NT2/D1 (cell line): ENCODE measurements at regions not wholly inside any gene's neighbourhood (a gene's known extent, or its start where the extent isn't known, plus 50 kb on each side); places are given as distances from the start of the nearest gene placed in this dataset.

Experiments
- DNase-seq: peaks from one replicate; pipeline ENCODE4 v3.0.0-alpha.2; 2011; ENCODE audit warnings: low read depth, low spot score
- H3K27me3 ChIP-seq: 2 replicates; pipeline ENCODE4 v1.6.0; 2011; ENCODE audit warnings: mild to moderate bottlenecking; ENCODE audit not compliant: insufficient read length, insufficient read depth
- H3K36me3 ChIP-seq: 2 replicates; pipeline ENCODE4 v1.6.1; 2011; ENCODE audit warnings: mild to moderate bottlenecking, low read length, mixed read lengths; ENCODE audit not compliant: insufficient read depth, insufficient read length
- H3K4me1 ChIP-seq: 2 replicates; pipeline ENCODE4 v1.5.1; 2011; ENCODE audit not compliant: insufficient read depth, insufficient read length
- H3K4me3 ChIP-seq: 2 replicates; pipeline ENCODE4 v1.5.1; 2011; ENCODE audit warnings: low read depth; ENCODE audit not compliant: insufficient read length
- H3K9ac ChIP-seq: 2 replicates; pipeline ENCODE4 v1.6.0; 2011; ENCODE audit warnings: low read depth; ENCODE audit not compliant: insufficient read length
- H3K9me3 ChIP-seq: 2 replicates; pipeline ENCODE4 v1.5.1; 2011; ENCODE audit warnings: mild to moderate bottlenecking, low read length; ENCODE audit not compliant: insufficient read depth
- SUZ12 ChIP-seq: IDR thresholded peaks from 2 replicates; pipeline ENCODE4 v1.6.1; 2011; ENCODE audit not compliant: insufficient read length, insufficient read depth; ENCODE audit errors: extremely low read depth
- YY1 ChIP-seq: IDR thresholded peaks from 2 replicates; pipeline ENCODE4 v1.6.1; 2011; ENCODE audit not compliant: insufficient read length, insufficient read depth
- ZNF274 ChIP-seq: IDR thresholded peaks from 2 replicates; pipeline ENCODE4 v1.6.1; 2011; ENCODE audit warnings: mild to moderate bottlenecking, low read depth, low read length

- H3K9me3 ChIP-seq: no peaks in the 10 kb centered on the region
- H3K4me1 ChIP-seq: no peaks in the 10 kb centered on the region
- H3K27me3 ChIP-seq: no peaks in the 10 kb centered on the region
- TF ChIP-seq SUZ12: no peak
- no peak for TF ChIP-seq ZNF274
- no peak for TF ChIP-seq YY1
- no peak overlapping the region for H3K4me3 ChIP-seq
- H3K9ac ChIP-seq: no peak overlapping the region
- no peak for DNase-seq
- H3K36me3 ChIP-seq: no peaks in the 10 kb centered on the region
Measured at GRCh38 chr14:49993565-49993964, 100.7 kb downstream of the ARF6 start.

DNA sequence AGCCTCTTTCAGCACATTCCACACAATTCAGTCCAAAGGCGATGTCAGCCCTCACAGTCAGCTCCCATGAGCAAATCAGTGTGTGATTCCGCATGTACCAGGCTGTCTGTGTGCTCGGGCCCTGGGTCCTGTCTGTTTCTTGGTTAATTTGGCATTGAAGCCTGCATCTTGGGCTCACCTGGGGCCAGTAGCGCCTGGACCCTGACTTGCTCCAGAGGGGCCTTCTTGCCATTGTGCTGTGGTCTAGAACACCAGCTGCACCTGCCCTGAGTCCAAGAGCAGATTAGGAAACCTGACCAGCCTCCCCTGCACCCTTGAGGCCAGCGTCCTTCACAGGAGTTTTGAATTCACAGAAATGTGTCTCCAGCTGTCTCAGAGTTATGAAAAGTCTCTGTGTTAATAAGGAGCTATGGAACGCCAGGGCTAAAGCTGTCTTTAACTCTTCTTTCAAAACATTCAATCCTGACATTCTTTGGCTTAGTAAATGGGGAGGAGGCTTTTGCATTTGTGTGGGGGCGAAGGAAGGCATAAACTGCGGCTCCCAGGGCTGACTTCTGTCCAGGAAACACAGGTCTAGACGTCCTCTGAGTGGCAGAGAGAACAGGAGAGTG is 102.2 kb downstream of the ARF6 start:
- H3K27me3 ChIP-seq: no peaks in the 10 kb centered on the region
- no peaks in the 10 kb centered on the region for H3K4me1 ChIP-seq
- no peaks in the 10 kb centered on the region for H3K36me3 ChIP-seq
- no peak for DNase-seq
- H3K9me3 ChIP-seq: no peaks in the 10 kb centered on the region
- no peak overlapping the region for H3K9ac ChIP-seq
- TF ChIP-seq YY1: no peak
- TF ChIP-seq SUZ12: no peak
- no peak for TF ChIP-seq ZNF274
- H3K4me3 ChIP-seq: no peak overlapping the region

DNA sequence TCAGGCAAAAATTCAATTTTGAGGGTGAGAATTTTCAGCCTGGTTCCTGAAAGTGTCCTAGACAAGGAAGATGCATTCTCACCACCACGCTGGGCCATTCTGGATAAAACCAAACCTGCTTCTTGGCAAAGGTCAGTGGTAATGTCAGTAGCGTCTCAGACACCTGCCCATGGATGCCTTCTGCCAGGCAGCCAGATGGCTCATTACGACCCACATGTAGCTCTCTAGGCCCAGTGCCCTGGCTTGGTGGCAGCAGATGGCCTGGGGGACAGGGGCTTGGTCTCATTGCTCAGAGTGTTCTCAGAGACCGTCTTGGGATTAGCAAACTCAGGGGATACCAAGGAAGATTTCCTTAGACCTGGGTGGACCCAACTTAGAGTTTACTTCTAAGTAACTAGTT is 105.1 kb downstream of the ARF6 start:
- no peak for TF ChIP-seq SUZ12
- no peak for TF ChIP-seq YY1
- TF ChIP-seq ZNF274: no peak
- Histone ChIP-seq H3K9ac (no peak overlapping the region), H3K9me3 (no peaks in the 10 kb centered on the region), H3K36me3 (no peaks in the 10 kb centered on the region), H3K4me1 (peaks cover 9% of the 10 kb centered on the region), H3K4me3 (no peak overlapping the region), H3K27me3 (peaks cover 9% of the 10 kb centered on the region)
- no peak for DNase-seq

- no peak overlapping the region for H3K4me3 ChIP-seq
- no peak for DNase-seq
Measured at GRCh38 chr14:49999146-49999761, 106.4 kb downstream of the ARF6 start.

GRCh38 chr14:49999826-50000379 is 107.0 kb downstream of the ARF6 start:
- H3K9ac ChIP-seq: peak overlapping the region; percentile 42

More at GRCh38 chr14:49999146-49999761, 106.4 kb downstream of the ARF6 start:
- Histone ChIP-seq H3K36me3 (no peaks in the 10 kb centered on the region), H3K9ac (peak overlapping the region; percentile 42), H3K27me3 (peaks cover 18% of the 10 kb centered on the region), H3K4me1 (peaks cover 9% of the 10 kb centered on the region), H3K9me3 (no peaks in the 10 kb centered on the region)
- TF ChIP-seq ZNF274: no peak
- no peak for TF ChIP-seq SUZ12
- no peak for TF ChIP-seq YY1

DNA sequence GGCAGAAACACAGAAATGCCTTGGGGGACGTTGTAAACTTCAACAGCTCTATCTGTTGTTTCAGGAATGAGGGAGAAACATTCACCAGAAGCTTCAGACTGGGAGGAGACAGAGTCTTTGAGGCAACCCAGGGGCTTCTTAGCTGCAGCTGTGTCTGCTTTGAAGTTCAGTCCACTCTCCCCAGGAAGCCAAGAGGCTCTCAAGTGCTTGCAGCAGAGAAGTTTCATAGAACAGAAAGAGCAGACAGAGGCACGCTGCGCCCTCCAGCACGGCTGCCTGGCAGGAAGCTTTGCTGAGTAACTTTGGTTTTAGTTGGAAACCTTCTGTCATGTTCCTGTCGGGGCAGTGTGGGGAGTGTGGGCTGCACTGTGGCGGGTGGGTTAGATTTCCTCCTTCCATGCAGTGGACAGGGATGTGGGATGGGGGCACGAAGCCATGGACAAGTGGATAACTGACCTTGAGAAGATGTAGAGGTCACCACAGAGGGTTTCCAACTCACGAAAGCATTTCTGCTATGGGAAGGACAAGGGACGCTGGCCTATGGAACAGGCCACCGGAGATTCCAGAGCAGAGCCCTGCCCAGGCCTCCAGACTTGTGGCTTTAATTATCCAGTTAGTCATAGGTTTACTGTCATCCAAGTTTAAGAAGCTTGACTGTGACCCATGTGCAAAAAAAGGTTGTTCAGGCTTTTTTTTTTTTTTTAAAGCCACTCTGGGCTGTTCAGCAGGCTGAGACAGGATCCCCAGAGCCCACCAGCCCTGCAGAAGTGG is 107.7 kb downstream of the ARF6 start:
- Histone ChIP-seq H3K9me3 (no peaks in the 10 kb centered on the region), H3K27me3 (peaks cover 30% of the 10 kb centered on the region), H3K4me1 (peaks cover 9% of the 10 kb centered on the region), H3K4me3 (peak overlapping the region; percentile 10), H3K36me3 (no peaks in the 10 kb centered on the region), H3K9ac (peak overlapping the region; percentile 72)
- DNase-seq: peak; percentile 64
- TF ChIP-seq YY1 (no peak), SUZ12 (no peak), ZNF274 (no peak)

More at GRCh38 chr14:49999826-50000379, 107.0 kb downstream of the ARF6 start:
- Histone ChIP-seq H3K4me1 (peaks cover 9% of the 10 kb centered on the region), H3K9me3 (no peaks in the 10 kb centered on the region), H3K4me3 (no peak overlapping the region), H3K36me3 (no peaks in the 10 kb centered on the region), H3K27me3 (peaks cover 24% of the 10 kb centered on the region)
- DNase-seq: no peak
- no peak for TF ChIP-seq ZNF274
- TF ChIP-seq YY1: no peak
- TF ChIP-seq SUZ12: no peak
